GM18498 (cell line): ENCODE measurements at regions not wholly inside any gene's neighbourhood (a gene's known extent, or its start where the extent isn't known, plus 50 kb on each side); places are given as distances from the start of the nearest gene placed in this dataset.
"Not testable (repeated sequence)": the region's sequence is repeated elsewhere in the genome, so short reads cannot be mapped to it uniquely, and the experiment has no call there.

Experiments used
- ATAC-seq: cut with Tn5 transposase; IDR thresholded peaks from one replicate; pipeline ENCODE4 v1.9.1; 2021; ENCODE audit warnings: mild to moderate bottlenecking, moderate library complexity; ENCODE audit not compliant: unreplicated experiment

DNA sequence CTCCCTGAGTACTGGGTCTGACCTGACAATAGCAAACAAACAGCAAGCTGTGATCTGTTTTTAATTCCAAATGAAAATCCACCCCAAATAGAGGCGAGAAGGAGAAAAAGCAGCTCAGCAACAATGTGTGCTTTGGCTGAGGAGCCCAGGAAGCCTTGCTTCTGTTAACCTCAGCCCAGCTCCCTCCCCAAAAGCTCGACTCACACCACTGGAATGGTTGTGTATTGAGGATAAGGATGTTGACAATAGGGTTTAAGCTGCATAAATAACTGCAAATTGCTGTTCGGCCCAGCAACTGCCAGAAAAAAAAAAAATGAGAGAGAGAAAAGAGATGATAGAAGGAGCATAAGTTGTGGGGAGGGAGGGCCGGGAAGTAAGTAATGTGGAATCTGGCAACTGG is 104.0 kb upstream of the TBC1D5 start:
- no peak for ATAC-seq

DNA sequence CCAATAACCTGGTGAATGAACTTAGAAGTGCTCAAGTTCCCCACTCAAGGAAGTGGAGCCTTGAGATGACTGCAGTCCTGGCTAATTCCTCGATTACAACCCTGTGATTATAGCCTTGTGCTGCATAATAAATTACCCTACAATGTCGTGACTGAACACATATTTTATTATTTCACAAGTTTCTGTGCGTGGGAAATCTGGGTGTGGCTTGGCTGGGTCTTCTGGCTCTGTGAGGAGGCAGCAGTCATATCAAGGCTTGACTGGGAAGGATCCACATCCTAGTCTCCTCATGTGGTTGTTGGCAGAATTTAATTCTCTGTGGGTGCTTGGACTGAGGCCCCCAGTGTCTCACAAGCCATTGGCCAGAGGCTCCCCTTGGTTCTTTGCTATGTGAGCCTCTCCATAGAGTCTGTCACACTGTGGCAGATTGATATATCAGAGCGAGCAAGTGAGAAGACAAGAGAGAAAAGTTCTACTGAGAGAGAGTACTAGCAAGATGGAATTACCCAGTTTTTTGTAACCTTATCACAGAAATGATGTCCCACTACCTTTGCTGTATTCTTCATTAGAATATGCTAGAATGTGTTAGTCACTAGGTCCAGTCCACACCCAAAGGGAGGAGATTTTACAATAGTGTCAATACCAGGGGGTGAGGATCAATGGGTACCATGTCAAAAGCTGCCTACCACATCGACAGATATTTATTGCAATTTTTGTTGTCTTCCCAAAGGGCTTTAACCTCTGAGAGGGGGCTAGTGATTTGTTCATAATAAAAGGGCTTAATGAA is 102.8 kb upstream of the TBC1D5 start:
- no peak for ATAC-seq

DNA sequence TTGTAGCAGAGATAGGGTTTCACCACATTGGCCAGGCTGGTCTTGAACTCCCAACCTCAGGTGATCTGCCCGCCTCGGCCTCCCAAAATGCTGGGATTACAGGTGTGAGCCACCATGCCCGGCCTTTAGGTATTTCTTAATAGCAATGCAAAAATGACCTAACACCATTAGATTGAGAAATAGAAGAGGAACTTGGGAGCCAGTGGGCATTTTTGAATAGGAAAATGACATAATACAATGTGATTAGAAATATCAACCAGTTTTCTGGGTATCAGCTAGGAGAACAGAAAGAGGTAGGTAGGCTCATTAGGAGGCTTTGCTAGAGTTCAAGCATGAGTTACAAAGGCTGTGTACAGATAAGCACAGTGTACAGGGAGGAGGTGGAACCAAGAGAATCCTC is 101.8 kb upstream of the TBC1D5 start:
- ATAC-seq: no peak

DNA sequence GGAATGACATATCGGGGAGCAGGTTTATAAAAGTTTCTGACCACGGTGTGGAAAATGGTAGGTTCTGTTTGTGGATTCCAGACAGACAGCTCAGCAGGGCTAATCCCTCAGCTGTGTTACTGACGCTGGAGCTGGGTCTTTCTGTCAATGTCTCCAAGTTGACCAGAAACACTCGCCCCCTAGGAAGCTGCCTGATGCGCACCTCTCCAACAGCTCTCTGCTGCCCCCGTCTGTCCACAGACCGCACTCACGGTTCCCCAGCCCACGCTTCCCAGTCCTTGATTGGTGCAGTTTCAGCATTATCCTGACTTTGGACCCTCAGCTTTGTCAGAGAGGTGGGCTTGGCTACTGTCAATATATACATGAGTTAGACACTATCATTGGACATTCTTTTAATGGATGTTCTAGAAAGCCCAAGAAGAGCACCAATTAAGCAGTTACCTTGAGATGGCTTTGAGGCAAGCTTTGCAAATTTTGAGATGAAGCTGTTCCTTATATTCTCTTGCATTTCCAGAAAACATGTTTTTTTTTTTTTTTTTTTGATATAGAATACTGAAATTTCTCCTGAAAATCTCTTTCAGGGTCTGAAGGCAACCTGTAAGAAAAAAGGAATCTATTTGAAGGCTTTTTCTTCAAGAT is 98.9 kb upstream of the TBC1D5 start:
- peak; percentile 92 for ATAC-seq

DNA sequence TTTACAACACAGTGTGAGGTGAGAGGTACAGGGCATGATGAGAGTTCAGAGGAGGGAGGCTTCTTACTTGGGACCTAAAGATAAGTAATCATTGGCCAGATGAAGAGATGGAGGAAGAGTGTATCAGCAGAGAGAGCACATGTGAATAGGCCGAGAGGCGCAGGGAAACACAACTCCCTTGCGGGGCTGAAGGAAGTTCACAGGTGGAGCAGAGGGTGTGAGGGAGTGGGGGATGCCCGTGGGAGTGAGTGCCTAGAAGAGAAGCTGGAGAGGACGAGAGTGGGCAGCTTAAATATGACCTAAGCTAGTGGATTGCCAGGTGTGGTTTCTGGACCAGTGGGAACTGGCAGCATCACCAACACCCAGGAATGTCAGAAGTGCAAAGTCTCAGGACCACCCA is 98.2 kb upstream of the TBC1D5 start:
- ATAC-seq: no peak

DNA sequence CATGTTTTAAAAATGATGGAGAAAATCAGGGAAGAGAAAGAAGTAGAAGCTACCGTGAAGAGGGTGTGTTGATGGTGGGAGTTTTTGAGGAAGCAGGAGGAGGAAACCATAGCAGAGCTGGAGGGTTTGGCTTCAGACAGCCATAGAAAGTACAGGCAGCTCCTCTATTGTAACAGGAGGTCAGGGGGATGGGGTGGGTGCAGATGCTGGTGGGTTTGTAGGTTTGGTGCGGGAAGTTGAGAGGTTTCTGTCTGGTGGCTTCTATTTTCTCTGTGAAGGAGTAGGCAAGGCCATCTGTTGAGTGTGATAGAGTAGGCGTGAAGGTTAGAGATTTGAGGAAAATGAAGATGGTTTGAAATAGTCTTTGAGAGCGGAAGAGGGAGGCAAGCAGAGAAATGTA is 97.7 kb upstream of the TBC1D5 start:
- ATAC-seq: no peak

DNA sequence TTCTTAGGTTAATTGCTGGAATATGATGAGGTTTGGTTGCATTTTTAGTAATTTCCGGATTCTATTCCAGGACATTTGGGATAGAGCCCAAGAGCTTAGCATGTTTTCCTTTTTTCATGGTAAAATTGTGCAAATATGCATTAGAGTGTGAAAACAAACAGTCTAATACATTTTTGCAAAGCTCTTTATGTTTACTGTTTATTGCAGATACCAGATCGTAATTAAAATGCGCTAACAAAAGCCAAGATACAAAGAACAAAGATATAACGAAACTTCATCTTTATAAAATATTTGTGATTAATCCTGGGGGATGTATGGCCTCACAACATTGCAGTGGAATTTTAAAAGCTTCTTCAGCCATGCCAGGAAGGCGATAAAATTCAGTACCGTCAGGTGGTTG is 94.5 kb upstream of the TBC1D5 start:
- ATAC-seq: no peak

DNA sequence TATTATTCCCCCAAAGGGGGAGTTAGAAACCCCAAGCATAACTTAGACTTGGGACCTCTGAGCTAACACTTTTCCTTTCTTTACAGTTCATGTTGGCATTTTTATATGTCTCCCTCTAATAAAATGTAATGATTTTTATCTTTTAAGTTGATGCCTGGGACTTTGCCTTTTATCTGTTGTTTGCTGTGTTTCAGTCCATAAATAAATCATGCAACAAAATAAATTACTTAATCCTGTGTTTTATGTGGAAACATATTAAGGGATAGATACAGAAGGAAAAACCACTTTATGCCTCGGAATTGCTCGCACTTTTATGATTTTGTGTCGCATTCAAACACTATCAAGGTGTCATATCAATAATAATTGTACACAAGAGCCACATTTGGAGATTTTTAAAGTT is 93.7 kb upstream of the TBC1D5 start:
- ATAC-seq: no peak

DNA sequence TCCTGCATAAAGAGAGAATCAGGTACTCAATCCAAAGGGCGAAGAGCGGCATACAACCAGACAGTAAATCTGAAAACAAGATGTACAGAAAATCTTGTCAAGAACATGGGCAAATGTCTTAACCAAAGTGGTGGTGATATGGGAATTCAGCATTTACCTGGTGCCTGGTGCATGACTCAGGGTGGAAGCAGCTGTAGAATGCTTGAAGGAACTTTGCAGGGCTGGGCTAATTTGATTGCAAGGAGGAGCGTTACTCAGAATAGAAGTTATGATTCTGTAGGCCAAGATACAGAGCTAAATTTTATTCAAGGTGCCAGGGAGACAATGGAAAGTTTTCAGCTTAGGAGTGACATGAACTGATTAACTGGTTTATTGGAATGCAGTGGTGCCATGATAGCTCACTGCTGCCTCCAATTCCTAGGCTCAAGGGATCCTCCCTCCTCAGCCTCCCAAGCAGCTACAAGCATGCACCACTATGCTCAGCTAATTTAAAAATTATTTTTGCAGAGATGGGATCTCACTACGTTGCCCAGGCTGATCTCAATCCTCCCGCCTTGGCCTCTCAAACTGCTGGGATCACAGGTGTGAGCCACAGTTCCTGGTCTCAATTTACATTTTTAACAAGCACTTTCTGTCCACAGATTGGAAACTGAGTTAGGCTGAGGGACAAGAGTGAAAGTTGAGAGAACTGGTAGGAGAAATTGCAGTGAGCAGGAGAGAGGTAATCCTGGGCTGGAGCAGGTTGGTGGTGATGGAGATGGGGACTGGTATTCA is 91.5 kb upstream of the TBC1D5 start:
- ATAC-seq: no peak

DNA sequence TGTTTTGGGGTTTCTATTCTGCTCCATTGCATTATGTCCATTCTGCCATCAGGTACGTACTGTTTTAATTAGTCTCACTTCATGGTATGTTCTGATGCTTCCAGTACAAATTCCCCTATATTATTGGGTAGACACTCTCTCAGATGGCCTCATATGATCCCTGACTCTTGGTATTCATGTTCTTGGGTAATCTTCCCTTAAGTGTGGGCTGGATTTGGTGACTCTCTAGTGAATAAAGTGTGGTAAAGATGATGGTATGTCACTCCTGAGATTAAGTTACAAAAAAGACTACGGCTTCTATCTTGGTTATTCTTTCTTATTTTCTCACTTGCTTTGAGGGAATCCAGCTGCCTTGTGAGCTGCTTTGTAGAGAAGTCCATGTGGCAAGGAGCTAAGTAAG is 89.6 kb upstream of the TBC1D5 start:
- ATAC-seq: no peak

DNA sequence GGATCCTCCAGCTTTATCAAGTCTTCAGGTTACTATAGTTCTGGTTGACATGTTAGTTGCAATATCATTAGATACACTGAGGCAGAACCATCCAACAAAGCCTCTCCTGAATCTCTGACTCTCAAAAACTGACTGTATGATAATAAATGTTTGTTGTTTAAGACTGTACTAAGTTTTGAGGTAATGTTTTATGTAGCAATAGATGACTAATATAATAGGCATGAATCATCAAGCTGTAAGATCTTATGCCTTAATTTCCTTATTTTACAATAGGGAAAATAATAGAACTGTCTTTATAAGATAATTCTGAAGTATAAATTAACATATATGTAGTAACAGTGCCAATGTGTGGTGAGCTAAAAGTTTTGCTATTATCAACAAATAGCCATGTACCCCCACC is 88.9 kb upstream of the TBC1D5 start:
- no peak for ATAC-seq

DNA sequence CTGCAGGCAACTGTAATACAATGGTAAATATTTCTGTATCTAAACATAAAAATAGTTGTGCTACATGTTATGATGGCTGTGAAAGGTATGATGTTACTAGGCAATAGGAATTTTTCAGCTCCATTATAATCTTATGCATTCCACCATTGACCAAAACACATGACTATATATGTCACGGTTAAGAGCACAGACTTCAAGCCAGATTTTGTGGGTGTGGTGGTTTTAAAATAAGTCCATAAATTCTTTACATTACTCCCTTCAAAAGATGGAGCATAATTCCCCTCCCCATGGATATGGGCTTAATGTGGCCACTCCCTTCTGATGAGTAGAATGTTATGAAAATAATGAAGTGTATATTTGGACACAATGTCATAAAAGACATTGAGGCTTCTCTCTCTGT is 88.4 kb upstream of the TBC1D5 start:
- no peak for ATAC-seq

DNA sequence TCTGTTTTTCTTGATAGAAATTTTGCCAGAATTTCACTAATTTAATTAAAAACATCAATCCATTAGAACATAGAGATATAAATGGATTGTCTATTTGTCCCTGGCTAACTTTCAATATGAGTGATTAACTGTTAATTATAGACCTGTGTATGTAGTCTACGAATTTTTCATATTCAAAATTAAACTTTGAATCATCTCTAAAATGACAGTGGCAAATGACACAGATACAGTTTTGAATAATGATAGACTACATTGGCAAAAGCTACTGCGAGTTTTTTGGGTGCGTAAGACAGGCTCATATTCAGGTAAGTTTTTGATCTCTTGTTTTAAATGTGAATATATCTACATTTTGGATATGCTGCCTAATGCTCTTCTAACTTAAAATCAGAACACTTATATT is 86.0 kb upstream of the TBC1D5 start:
- no peak for ATAC-seq

DNA sequence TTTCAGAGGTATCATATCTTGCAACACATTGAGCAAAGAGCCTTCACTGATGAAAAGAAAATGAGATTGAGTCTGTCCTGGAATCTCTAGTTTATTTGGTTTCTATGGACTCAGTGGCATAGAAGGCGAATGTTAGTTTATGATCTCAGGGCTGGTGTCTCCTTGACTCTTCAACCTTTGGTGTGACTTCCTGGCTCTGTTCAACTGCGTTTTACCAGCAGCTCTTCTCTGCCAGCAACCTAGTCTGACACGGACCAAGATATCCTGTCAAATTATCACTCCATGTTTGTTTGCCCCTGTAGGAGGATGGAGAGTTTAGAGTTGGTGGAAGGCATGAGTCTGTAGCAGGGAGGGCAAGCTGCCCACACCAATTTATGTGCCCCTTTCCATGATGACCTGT is 82.9 kb upstream of the TBC1D5 start:
- ATAC-seq: no peak

DNA sequence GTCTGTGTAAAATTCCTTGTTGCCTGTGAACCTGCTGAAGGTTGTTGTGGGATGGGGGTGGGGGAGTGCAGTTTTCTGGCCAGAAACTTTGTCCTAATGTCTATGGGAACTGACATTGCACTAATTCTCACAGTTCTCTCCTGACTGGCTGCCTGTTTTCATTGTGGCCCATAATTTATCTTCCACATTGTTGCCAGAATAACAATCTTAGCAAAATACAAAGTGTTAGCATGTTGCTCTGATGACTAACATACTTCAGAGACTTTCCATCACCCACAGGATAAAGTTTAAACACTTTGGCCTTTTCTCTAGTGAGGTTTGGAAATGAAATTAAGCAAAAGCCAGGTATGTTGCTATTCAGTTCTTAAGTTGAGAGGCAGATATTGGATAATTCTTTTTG is 81.4 kb upstream of the TBC1D5 start:
- no peak for ATAC-seq

DNA sequence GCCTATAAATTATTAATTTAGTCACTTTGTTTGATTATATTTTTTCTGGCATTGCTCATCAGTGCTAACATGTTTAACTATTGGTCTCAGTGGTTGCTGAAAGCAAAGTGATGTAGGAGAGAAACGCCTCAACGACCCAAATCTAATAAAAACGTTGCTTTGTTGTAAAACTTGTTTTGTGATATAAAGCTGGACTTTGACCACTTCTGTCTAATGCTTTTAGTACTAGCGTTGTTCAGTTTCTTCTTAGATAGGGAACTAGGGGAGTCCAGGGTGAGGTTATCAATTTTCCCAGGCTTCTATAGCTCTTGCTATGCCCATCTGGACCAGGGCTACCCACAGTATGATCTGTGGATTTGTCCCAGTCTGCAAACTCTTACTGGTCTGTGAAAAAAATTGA is 80.6 kb upstream of the TBC1D5 start:
- ATAC-seq: no peak

DNA sequence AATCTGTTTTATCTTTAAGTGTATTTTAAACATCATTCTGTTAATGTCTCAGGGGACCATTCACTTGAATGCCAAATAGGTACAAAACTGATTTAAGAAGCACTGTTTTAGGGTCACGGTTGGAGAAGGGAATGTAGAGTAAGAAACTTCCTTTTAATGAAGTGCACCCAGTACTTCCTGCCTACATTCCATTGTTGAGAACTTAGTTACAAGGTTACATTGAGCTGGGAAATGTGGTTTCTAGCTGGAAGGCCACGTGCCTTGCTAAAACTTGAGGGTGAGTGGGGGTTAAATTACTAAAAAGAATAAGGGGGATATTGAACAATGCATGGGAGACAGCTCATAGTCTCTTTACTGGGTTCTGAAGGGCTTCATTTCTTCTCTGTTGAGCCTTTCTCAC is 78.3 kb upstream of the TBC1D5 start:
- ATAC-seq: no peak

DNA sequence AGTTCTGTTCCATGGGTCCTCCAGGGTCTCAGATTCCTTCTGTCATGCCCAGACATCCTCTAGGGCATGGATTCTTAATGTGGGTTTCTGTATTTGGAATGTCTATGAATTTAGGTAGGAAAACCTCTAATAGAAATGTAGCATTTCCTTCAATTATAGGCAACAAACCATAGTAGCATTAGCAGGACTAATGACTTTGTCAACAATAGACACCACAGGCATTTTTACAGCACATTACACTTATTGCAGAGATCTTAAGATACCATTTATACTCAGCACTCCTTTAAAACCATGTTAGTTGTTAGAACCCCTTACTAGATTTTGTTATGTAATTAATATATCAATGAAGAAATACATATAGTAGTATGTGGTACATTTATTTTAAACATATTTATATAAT is 77.8 kb upstream of the TBC1D5 start:
- no peak for ATAC-seq

DNA sequence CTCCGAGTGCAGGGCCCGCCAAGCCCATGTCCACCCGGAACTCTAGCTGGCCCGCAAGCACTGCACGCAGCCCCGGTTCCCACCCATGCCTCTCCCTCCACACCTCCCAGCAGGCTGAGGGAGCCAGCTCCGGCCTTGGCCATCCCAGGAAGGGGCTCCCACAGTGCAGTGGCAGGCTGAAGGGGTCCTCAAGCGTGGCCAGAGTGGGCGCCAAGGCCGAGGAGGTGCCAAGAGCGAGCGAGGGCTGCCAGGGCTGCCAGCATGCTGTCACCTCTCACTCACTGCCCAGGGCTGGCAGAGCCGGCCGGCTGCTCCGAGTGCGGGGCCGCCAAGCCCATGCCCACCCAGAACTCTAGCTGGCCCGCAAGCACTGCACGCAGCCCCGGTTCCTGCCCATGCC is 75.5 kb upstream of the TBC1D5 start:
- ATAC-seq: not testable (repeated sequence)

DNA sequence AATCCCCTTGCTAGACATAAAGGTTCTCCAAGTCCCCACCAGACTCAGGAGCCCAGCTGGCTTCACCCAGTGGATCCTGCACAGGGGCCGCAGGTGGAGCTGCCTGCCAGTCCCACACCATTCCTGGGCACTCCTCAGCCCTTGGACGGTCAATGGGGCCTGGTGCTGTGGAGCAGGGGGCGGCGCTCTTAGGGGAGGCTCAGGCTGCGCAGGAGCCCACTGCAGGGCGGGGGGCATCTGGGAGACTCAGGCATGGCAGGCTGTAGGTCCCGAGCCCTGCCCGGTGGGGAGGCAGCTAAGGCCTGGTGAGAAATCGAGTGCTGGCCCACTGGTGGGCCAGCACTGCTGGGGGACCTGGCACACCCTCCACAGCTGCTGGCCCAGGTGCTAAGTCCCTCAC is 75.1 kb upstream of the TBC1D5 start:
- ATAC-seq: no peak

DNA sequence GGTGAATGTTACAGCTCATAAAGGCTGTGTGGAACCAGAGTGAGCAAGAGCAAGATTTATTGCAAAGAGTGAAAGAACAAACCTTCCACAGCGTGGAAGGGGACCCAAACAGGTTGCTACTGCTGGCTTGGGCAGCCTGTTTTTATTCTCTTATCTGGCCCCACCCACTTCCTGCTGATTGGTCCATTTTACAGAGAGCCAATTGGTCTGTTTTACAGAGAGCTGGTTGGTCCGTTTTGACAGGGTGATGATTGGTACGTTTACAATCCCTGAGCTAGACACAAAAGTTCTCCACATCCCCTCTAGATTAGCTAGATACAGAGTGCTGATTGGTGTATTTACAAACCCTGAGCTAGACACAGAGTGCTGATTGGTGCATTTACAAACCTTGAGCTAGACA is 74.4 kb upstream of the TBC1D5 start:
- not testable (repeated sequence) for ATAC-seq

DNA sequence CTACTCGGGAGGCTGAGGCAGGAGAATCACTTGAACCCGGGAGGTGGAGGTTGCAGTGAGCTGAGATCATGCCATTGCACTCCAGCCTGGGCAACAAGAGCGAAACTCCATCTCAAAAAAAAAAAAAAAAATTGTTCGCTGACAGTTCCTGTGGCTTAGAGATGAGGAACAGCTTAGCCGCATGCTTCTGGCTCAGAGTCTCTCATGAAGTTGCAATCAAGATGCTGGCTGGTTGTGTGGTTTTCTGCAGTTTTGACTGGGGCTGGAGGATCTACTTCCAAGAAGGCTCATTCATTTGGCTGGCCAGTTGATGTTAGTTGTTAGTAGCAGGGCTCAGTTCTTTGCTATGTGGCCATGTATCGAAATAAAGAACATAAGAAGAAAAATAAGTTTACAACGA is 69.9 kb upstream of the TBC1D5 start:
- ATAC-seq: not testable (repeated sequence)
